GM12878 (cell line): ENCODE measurements at regions not wholly inside any gene's neighbourhood (a gene's known extent, or its start where the extent isn't known, plus 50 kb on each side); places are given as distances from the start of the nearest gene placed in this dataset.

ENCODE experiments used
- ATAC-seq: fragments of 200-7000 bp; cut with Tn5 transposase; 3 replicates; pipeline ENCODE4 v1.9.1; 2020; ENCODE audit warnings: mild to moderate bottlenecking, moderate library complexity
- BruUV-seq: library from RNA; stranded (reverse); fragments of 400-500 nt; replicated peaks from 2 replicates; lab custom pipeline; 2021; lab: Mats Ljungman, UMichigan
- CTCF ChIA-PET: fragments of 300-600 bp; sonication (Branson Sonifier 250); formaldehyde crosslinking; extraction: SDS; loops from one replicate; lab custom pipeline; 2021; ENCODE audit warnings: inconsistent platforms; lab: Yijun Ruan, JAX
- POLR2A ChIA-PET: fragments of 350-600 bp; formaldehyde crosslinking; extraction: SDS; loops from one replicate; lab custom pipeline; 2021; ENCODE audit warnings: inconsistent platforms; lab: Charles Lee
- RAD21 ChIA-PET: fragments of 300-600 bp; sonication (Branson Sonifier 250); formaldehyde crosslinking; loops from one replicate; lab custom pipeline; 2023; ENCODE audit warnings: antibody characterized with exemption; ENCODE audit not compliant: unreplicated experiment; lab: Charles Lee
- SMC1A ChIA-PET: fragments of 300-600 bp; sonication (Branson Sonifier 250); formaldehyde crosslinking; loops from one replicate; lab custom pipeline; 2023; ENCODE audit not compliant: unreplicated experiment, uncharacterized antibody; lab: Charles Lee
- DNase-seq: peaks from one replicate; pipeline ENCODE4 v3.0.0-alpha.2; 2011; ENCODE audit warnings: low read depth, low spot score
- FAIRE-seq: peaks from 3 replicates; lab custom pipeline; 2011; peaks lifted over from hg19 to GRCh38; lab: Jason Lieb, UNC
- H2AFZ ChIP-seq: 2 replicates; pipeline ENCODE4 v1.6.0; 2011; ENCODE audit warnings: low read depth, low read length, control low read depth; ENCODE audit not compliant: control insufficient read depth
- H3K27ac ChIP-seq: 2 replicates; pipeline ENCODE4 v1.5.1; 2011; ENCODE audit warnings: control low read depth; ENCODE audit not compliant: control insufficient read depth, insufficient read depth
- H3K27me3 ChIP-seq, 2 experiments: replicated peaks in 1 of 2; 2 replicates each; pipeline versions ENCODE4 v1.6.0 to v1.6.1; 2011; ENCODE audit warnings: low read length in 1 of 2; ENCODE audit not compliant: control insufficient read depth in 2 of 2, insufficient read depth in 2 of 2
- H3K36me3 ChIP-seq, 2 experiments: 2 replicates each; pipeline ENCODE4 v1.5.1; 2011; ENCODE audit warnings: low read length in 1 of 2; ENCODE audit not compliant: control insufficient read depth in 2 of 2, insufficient read depth in 2 of 2
- H3K4me1 ChIP-seq: 2 replicates; pipeline ENCODE4 v1.6.1; 2011; ENCODE audit warnings: mild to moderate bottlenecking, low read length, moderate library complexity, mixed read lengths; ENCODE audit not compliant: control insufficient read depth, insufficient read depth
- H3K4me2 ChIP-seq: 2 replicates; pipeline ENCODE4 v1.6.0; 2011; ENCODE audit warnings: control low read depth; ENCODE audit not compliant: control insufficient read depth, insufficient read depth
- H3K4me3 ChIP-seq: fragments of 200-600 bp; sonication (generic); 2 replicates; pipeline ENCODE4 v1.5.1; 2016
- H3K79me2 ChIP-seq: 2 replicates; pipeline ENCODE4 v1.6.0; 2011; ENCODE audit warnings: low read length; ENCODE audit not compliant: control insufficient read depth, insufficient read depth
- H3K9ac ChIP-seq: 2 replicates; pipeline ENCODE4 v1.8.0; 2011; ENCODE audit warnings: low read length, control low read depth, mixed read lengths; ENCODE audit not compliant: control insufficient read depth, insufficient read depth
- H3K9me3 ChIP-seq: replicated peaks from 3 replicates; pipeline ENCODE4 v1.5.1; 2011; ENCODE audit warnings: mild to moderate bottlenecking, low read length; ENCODE audit not compliant: control insufficient read depth, insufficient read depth
- H4K20me1 ChIP-seq: 2 replicates; pipeline ENCODE4 v1.6.0; 2011; ENCODE audit not compliant: control insufficient read depth, insufficient read depth
- ATF3 ChIP-seq: IDR thresholded peaks from 2 replicates; pipeline ENCODE4 v1.6.1; 2011; ENCODE audit warnings: low read depth, mild to moderate bottlenecking, low read length, moderate library complexity, borderline replicate concordance; ENCODE audit errors: extremely low read depth
- CBX3 ChIP-seq: fragments of 200-600 bp; sonication (generic); IDR thresholded peaks from 2 replicates; pipeline ENCODE4 v1.6.1; 2016; ENCODE audit warnings: low read depth, borderline replicate concordance
- E2F8 ChIP-seq: fragments of 450-650 bp; IDR thresholded peaks from 2 replicates; pipeline ENCODE4 v1.6.1; 2018; ENCODE audit warnings: mild to moderate bottlenecking, low read depth, moderate library complexity; ENCODE audit not compliant: partially characterized antibody
- ETV6 ChIP-seq, 2 experiments: fragments of 450-650 bp in 1 of 2; IDR thresholded peaks in 1 of 2; conservative IDR thresholded peaks in 1 of 2; 2 replicates each; pipeline ENCODE4 v1.6.1; 2014; ENCODE audit warnings: antibody characterized with exemption in 1 of 2, borderline replicate concordance in 1 of 2, low read depth in 1 of 2, mild to moderate bottlenecking in 1 of 2, moderate library complexity in 1 of 2
- HDAC6 ChIP-seq: fragments of 200-600 bp; sonication (generic); IDR thresholded peaks from one replicate; pipeline ENCODE4 v1.8.0; 2017; ENCODE audit warnings: antibody characterized with exemption; ENCODE audit not compliant: unreplicated experiment
- JUND ChIP-seq: IDR thresholded peaks from 2 replicates; pipeline ENCODE4 v1.6.1; 2012; ENCODE audit warnings: low read depth, mild to moderate bottlenecking, low read length, improper control_type of control experiment, moderate library complexity
- NFYA ChIP-seq: IDR thresholded peaks from 2 replicates; pipeline ENCODE4 v1.6.1; 2011; ENCODE audit warnings: low read depth, mild to moderate bottlenecking, low read length, improper control_type of control experiment, borderline replicate concordance
- PBX3 ChIP-seq: IDR thresholded peaks from 2 replicates; pipeline ENCODE4 v1.6.1; 2011; ENCODE audit warnings: mild to moderate bottlenecking, low read depth, low read length, moderate library complexity; ENCODE audit not compliant: insufficient replicate concordance
- WGBS: methylation state at CpG from one replicate; pipeline ENCODE4 v1.1.6; 2016; ENCODE audit warnings: low lambda C conversion rate; ENCODE audit not compliant: insufficient replicate concordance, insufficient coverage; ENCODE audit errors: missing lambda C conversion rate; 5-methylcytosine and 5-hydroxymethylcytosine counted together
- in situ Hi-C: fragments of 300-500 bp; cut with MboI; formaldehyde crosslinking; loops from 9 replicates; pipeline ENCODE4 v1.14.3; 2018; ENCODE audit warnings: mixed read lengths
- intact Hi-C: fragments of 100-400 bp; cut with micrococcal nuclease; formaldehyde crosslinking; loops from one replicate; pipeline ENCODE4 v1.14.2; 2022; ENCODE audit not compliant: unreplicated experiment

GRCh38 chr7:112995059-112995824 is 91.4 kb downstream of the GPR85 start:
- no peak overlapping the region for H2AFZ ChIP-seq
- no peaks in the 10 kb centered on the region for H3K36me3 ChIP-seq
- H3K9me3 ChIP-seq: no peaks in the 10 kb centered on the region
- ChIA-PET POLR2A (no interaction called here), RAD21 (no interaction called here), CTCF (no interaction called here), SMC1A (interaction anchor here (0.6 to 0.8 kb wide), 2 partner anchors 121 to 235 kb away, joined by 3 read pairs; no protein-coding TSS in a partner anchor)
- BruUV-seq: no TSS peak
- H3K9ac ChIP-seq: no peak overlapping the region
- FAIRE-seq (no peak), ATAC-seq (no peak), DNase-seq (no peak)
- 26% methylated on average over 3 of the region's 3 CpGs for WGBS
- no peaks in the 10 kb centered on the region for H3K4me1 ChIP-seq
- intact Hi-C loops: no loop called here
- in situ Hi-C loops: no loop called here
- TF ChIP-seq JUND: no peak
- TF ChIP-seq CBX3: no peak
- no peak overlapping the region for H3K4me2 ChIP-seq
- no peak overlapping the region for H3K27ac ChIP-seq
- H3K27me3 ChIP-seq: no peaks in the 10 kb centered on the region
- H3K4me3 ChIP-seq: no peak overlapping the region
- H3K79me2 ChIP-seq: no peaks in the 10 kb centered on the region
- H4K20me1 ChIP-seq: no peaks in the 10 kb centered on the region

- no peak for DNase-seq
- Histone ChIP-seq H3K27me3 (no peaks in the 10 kb centered on the region), H3K4me1 (no peaks in the 10 kb centered on the region), H3K9me3 (no peaks in the 10 kb centered on the region), H3K27ac (no peak overlapping the region), H3K4me3 (no peak overlapping the region), H3K9ac (no peak overlapping the region), H2AFZ (no peak overlapping the region), H3K4me2 (no peak overlapping the region), H3K36me3 (no peaks in the 10 kb centered on the region), H4K20me1 (no peaks in the 10 kb centered on the region), H3K79me2 (no peaks in the 10 kb centered on the region)
- BruUV-seq: no TSS peak
- ChIA-PET RAD21 (no interaction called here), POLR2A (no interaction called here), CTCF (no interaction called here), SMC1A (no interaction called here)
- no peak for FAIRE-seq
- no peak for ATAC-seq
- intact Hi-C loops (no loop called here), in situ Hi-C loops (no loop called here)
- WGBS: 72% methylated on average over 3 of the region's 3 CpGs
- TF ChIP-seq NFYA (no peak), ATF3 (no peak), ETV6 (conservative IDR thresholded peaks at IDR 0.05 in 1 of 2, IDR thresholded peaks at IDR 0.05 in 1 of 2; ENCODE audit: borderline replicate concordance in 1 of 2, low read depth in 1 of 2) (no peak), PBX3 (no peak), HDAC6 (no peak), E2F8 (no peak), CBX3 (no peak)
Measured at GRCh38 chr7:112994656-112995055, 92.0 kb downstream of the GPR85 start.
